HG02763 (cell line): ENCODE measurements at regions not wholly inside any gene's neighbourhood (a gene's known extent, or its start where the extent isn't known, plus 50 kb on each side); places are given as distances from the start of the nearest gene placed in this dataset.
"Not testable (repeated sequence)": the region's sequence is repeated elsewhere in the genome, so short reads cannot be mapped to it uniquely, and the experiment has no call there.

Experiments used
- ATAC-seq: cut with Tn5 transposase; IDR thresholded peaks from one replicate; pipeline ENCODE4 v1.9.1; 2021; ENCODE audit warnings: mild to moderate bottlenecking, moderate library complexity; ENCODE audit not compliant: unreplicated experiment

DNA sequence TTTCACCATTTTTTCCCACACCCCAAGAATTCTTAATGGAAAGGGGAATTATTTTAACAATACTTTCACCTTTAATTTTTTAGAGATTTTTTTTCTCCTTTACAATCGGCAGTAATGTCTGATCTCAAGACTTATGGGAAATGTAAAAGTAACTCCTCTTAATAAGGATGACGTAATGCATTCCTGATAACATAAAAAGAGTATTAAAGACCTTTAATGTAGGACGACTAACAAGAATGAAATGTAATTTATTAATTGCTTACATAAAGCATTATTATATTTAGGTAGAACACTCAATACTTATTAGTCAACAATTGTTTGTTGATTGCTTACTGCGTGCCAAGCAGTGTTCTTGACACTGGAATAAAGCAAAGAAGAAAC lies 416.8 kb upstream of the NAALADL2 start:
- ATAC-seq, result no peak

DNA sequence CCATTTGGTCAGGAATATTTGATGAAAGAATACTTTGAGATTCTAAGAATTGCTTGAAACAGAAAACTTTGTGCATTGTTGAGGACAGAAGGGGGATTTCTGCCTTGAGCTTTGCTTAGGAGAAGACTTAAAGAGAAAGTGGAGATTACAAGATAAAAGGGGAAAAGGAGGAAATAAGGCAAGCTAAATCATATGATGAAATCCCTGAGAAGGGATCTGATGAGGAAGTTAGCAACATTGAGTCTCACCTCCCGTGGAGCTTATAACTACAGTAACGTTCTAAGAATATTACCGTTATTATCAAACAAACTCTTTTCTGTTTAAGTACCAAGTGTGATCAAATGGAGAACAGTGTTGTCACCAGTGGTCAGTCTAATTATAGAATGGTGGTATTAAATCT lies 414.7 kb upstream of the NAALADL2 start:
- no peak for ATAC-seq

DNA sequence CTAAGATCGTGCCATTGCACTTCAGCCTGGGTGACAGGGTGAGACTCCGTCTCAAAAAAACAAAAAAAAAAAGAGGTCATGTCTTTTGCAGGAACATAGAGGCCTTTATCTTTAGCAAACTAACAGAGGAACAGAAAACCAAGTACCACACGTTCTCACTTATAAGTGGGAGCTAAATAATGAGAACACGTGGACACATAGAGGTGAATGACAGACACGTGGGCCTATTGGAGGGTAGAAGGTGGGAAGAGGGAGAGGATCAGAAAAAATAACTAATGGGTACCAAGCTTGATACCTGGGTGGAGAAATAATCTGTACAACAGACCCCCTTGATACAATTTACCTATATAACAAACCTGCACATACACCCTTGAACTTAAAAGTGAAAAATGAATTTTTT lies 401.4 kb upstream of the NAALADL2 start:
- no peak for ATAC-seq

- ATAC-seq, result no peak
Measured at GRCh38 chr3:174460831-174461230, 398.3 kb upstream of the NAALADL2 start.

DNA sequence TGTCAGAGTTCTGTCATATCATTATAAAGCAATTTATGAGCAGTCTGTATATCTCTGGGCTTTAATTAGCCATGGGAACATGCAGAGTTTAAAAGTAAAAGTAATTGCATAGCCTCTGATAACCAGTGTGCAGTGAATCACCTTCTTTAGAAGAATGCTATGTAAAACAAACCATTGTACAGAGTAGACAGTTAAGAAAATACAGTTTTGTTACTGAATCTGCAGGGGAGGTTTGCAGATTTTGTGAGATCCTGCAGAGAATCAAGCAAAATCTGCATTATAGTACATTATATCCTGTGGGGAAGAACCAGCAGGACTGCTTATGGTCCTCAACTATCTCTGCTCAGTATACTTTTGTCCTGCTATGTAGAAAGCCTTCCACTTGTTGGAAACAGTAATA lies 396.2 kb upstream of the NAALADL2 start:
- ATAC-seq, result no peak

DNA sequence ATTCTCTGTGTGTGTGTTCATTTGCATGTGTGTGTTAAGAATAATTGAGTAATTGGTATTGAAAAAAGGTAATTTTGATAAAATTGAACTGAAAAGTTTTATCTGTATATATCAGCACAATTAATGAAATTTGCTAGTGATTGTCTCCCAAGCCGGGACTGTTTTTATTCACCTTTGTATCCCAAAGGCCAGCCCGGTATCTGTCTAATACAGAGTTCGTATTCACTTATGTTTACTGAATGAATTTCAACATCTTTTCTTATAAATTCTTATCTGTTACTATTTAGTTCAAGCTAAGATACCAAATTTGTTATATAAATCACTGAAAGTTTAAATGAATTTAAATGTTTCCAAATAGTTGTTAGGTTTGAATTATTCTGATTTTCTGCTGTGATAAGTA lies 394.0 kb upstream of the NAALADL2 start:
- ATAC-seq, result no peak

DNA sequence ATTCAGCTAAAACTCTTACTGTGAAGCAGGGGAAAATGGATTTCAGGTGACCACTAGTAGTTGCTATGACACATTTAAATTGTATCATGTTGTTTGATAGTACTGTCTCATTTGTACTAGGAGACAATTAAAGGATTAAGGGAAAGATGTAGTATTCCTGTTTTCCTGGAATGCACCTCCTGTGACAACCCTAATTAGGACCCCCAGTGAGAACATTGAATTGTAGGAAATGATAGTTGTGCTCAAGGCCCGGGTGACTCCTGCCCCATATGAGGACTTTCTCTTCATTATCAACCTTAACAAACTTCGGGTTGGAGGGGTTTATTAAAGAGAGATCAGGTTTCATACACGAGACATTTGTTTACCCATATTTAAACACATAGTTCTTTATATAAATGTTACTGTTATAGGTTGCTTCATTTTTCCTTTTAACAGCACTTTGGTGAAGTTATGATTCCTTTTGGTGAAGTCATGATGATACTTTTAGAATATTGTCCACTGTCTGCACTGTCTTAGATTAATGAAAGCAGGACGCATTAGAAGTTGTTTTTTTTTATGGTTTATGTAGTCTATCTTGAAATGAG lies 392.6 kb upstream of the NAALADL2 start:
- ATAC-seq, result no peak

GRCh38 chr3:174477491-174477890 lies 381.6 kb upstream of the NAALADL2 start:
- no peak for ATAC-seq

GRCh38 chr3:174480767-174481166 lies 378.4 kb upstream of the NAALADL2 start:
- ATAC-seq, result no peak

GRCh38 chr3:174482541-174482940 lies 376.6 kb upstream of the NAALADL2 start:
- ATAC-seq, result no peak

DNA sequence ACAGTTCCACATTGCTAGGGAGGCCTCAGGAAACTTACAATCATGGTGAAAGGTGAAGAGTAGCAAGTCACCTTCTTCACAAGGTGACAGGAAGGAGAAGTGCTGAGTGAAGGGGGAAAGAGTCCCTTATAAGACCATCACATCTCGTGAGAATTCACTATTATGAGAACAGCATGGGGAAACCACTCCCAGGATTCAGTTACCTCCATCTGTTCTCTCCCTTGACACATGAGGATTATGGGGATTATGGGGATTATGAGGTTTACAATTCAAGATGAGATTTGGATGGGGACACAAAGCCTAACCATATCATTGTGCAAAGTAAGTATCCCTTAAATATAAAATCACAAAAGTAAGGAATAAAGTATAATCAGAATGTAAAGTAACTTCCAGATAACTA lies 375.9 kb upstream of the NAALADL2 start:
- no peak for ATAC-seq

DNA sequence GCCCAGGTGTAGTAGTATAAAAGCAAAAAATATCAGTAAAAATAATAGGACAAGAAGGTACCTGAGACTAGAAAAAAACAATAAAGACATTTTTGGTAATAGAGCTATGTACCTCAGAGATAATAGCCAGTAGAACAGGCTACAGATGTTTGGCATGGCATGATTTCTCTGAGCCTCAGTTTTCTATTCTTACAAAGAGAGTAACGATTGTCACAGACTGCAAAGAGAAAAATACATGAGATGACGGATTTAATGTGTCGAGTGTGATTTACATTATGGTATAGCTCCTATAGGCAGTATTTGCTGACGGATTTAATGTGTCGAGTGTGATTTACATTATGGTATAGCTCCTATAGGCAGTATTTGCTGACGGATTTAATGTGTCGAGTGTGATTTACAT lies 375.3 kb upstream of the NAALADL2 start:
- not testable (repeated sequence) for ATAC-seq

- ATAC-seq, result no peak
Measured at GRCh38 chr3:174488527-174488926, 370.6 kb upstream of the NAALADL2 start.

- no peak for ATAC-seq
Measured at GRCh38 chr3:174495311-174495710, 363.8 kb upstream of the NAALADL2 start.

- no peak for ATAC-seq
Measured at GRCh38 chr3:174495928-174496327, 363.2 kb upstream of the NAALADL2 start.

DNA sequence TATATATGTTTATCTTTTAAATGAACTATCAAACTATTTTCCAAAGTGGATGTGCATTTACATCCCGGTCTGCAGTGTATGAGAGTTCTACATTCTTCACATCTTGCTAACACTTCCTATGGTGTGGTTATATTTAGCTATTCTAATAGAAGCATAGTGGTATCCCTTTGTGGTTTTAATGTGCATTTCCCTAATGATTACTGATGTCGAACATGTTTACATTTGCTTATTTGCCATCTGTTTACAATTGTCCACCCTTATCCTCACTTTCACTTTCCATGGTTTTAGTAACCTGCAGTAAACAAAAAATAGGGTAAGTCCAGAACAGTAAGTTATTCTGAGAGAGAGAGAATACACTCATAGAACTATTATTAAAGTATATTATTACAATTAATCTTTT lies 360.5 kb upstream of the NAALADL2 start:
- ATAC-seq, result no peak

GRCh38 chr3:174505266-174505665 lies 353.9 kb upstream of the NAALADL2 start:
- ATAC-seq, result no peak

- ATAC-seq, result no peak
Measured at GRCh38 chr3:174524203-174524602, 334.9 kb upstream of the NAALADL2 start.

DNA sequence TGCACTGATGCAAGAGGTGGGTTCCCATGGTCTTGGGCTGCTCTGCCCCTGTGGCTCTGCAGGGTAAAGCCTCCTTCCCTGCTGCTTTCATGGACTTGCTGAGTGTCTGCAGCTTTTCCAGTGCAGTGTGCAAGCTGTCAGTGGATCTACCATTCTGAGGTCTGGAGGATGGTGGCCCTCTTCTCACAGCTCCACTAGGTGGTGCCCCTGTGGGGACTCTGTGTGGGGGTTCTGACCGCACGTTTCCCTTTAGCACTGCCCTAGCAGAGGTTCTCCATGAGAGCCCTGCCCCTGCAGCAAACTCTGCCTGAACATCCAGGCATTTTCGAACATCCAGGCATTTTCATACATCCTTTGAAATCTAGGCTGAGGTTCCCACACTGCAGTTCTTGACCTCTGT lies 329.8 kb upstream of the NAALADL2 start:
- no peak for ATAC-seq

- no peak for ATAC-seq
Measured at GRCh38 chr3:174531262-174531982, 327.7 kb upstream of the NAALADL2 start.

- ATAC-seq, result no peak
Measured at GRCh38 chr3:174532216-174532615, 326.9 kb upstream of the NAALADL2 start.

DNA sequence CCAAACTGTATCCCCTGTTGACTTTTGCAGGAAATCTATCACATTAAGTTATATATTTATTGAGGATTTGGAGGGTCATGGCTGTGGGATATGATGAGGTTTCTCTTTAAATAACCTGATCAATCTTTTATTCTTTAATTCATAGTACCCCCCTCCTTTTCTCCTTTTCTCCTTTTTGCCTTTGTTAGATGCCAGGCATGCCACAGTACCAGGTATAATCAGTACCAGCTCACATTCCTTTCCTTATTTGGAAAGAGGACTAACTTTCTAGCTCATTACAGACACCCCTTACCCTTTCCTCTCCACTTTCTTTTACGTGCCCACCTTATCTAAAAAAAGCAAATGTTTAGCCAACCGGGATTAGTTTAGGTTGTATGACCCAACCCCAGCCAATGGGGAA lies 326.4 kb upstream of the NAALADL2 start:
- no peak for ATAC-seq

DNA sequence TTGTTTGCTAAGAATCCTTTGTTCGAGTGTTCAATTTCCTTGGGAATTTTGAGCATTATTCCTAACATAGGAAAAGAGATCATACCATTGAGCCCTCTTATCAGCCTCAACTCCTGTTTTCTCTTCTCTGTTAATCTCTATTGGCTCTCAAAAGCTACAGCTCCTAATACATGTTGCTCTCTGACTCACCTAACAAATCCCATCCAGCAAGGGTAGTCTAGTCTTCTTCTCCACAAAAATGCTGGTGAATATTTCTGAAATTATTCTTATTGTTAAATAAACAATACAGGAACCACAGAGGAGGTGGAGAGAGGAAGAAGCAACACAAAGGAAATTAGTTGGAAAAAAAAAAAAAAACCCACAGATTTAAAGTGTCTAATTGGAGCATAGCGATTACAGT lies 325.8 kb upstream of the NAALADL2 start:
- ATAC-seq, result no peak
